ENCODE measurements at regions not wholly inside any gene's neighbourhood (a gene's known extent, or its start where the extent isn't known, plus 50 kb on each side); places are given as distances from the start of the nearest gene placed in this dataset.

GRCh38 chr5:167304834-167305469 lies 986.5 kb upstream of the WWC1 start:
- peak overlapping the region; percentile 35 for H3K27ac Mint-ChIP-seq
- ChIA-PET CTCF (interaction anchor here (1.7 kb wide), 1 partner anchor 223 kb away, joined by 5 read pairs; no protein-coding TSS in a partner anchor), POLR2A (interaction anchor here (0.9 kb wide), 1 partner anchor 34 kb away, joined by 3 read pairs; no protein-coding TSS in a partner anchor)
- ATAC-seq (peak; percentile 12; the same call in 1 of the 2 replicates), DNase-seq (ENCODE audit: low spot score) (no peak)
- H3K9me3 Mint-ChIP-seq: 0 out of 2 replicates have a peak, but pooled peaks cover 3% of the 10 kb centered on the region
- peaks cover 6% of the 10 kb centered on the region for H3K27me3 Mint-ChIP-seq (ENCODE audit: low read depth)
- TF ChIP-seq ATF2 (CRISPR knock-in tag; IDR thresholded peaks at IDR 0.05; ENCODE audit: borderline replicate concordance, low read depth) (no peak), OVOL2 (CRISPR knock-in tag; IDR thresholded peaks at IDR 0.05; ENCODE audit: borderline replicate concordance) (no peak), GRHL2 (CRISPR knock-in tag; IDR thresholded peaks at IDR 0.05; ENCODE audit: insufficient replicate concordance, severe bottlenecking) (no peak), ZNF396 (CRISPR knock-in tag; IDR thresholded peaks at IDR 0.05; ENCODE audit: borderline replicate concordance) (no peak), FOXJ3 (CRISPR knock-in tag; IDR thresholded peaks at IDR 0.05; ENCODE audit: borderline replicate concordance) (no peak), ZBTB43 (CRISPR knock-in tag; IDR thresholded peaks at IDR 0.05) (no peak), ARID4B (CRISPR knock-in tag; IDR thresholded peaks at IDR 0.05; ENCODE audit: borderline replicate concordance) (no peak), ZMAT4 (CRISPR knock-in tag; IDR thresholded peaks at IDR 0.05) (no peak), TEAD4 (CRISPR knock-in tag; IDR thresholded peaks at IDR 0.05) (no peak), PRRX2 (CRISPR knock-in tag; IDR thresholded peaks at IDR 0.05) (no peak), MYBL2 (CRISPR knock-in tag; IDR thresholded peaks at IDR 0.05) (no peak), NR3C1 (CRISPR knock-in tag; conservative IDR thresholded peaks at IDR 0.05; ENCODE audit: low read depth) (no peak)
- no peaks in the 10 kb centered on the region for H3K36me3 Mint-ChIP-seq
- H3K4me1 Mint-ChIP-seq: peaks cover 79% of the 10 kb centered on the region
- H3K4me3 Mint-ChIP-seq: no peak overlapping the region

GRCh38 chr5:167305591-167306213 lies 985.7 kb upstream of the WWC1 start:
- Mint-ChIP-seq H3K4me1 (peaks cover 72% of the 10 kb centered on the region), H3K27ac (peak overlapping the region; percentile 35), H3K36me3 (no peaks in the 10 kb centered on the region), H3K27me3 (ENCODE audit: low read depth) (peaks cover 6% of the 10 kb centered on the region), H3K4me3 (peak overlapping the region; percentile 28), H3K9me3 (0 out of 2 replicates have a peak, but pooled peaks cover 3% of the 10 kb centered on the region)
- ATAC-seq (peak; percentile 69), DNase-seq (ENCODE audit: low spot score) (no peak)
- CTCF ChIA-PET: interaction anchor here (0.9 to 1.7 kb wide), 2 partner anchors 12 to 222 kb away, joined by 3 to 5 read pairs; no protein-coding TSS in a partner anchor
- POLR2A ChIA-PET: no interaction called here
- TF ChIP-seq MLX (CRISPR knock-in tag; IDR thresholded peaks at IDR 0.05) (no peak), ZNF671 (CRISPR knock-in tag; IDR thresholded peaks at IDR 0.05) (no peak), ZNF532 (CRISPR knock-in tag; IDR thresholded peaks at IDR 0.05; ENCODE audit: borderline replicate concordance) (no peak), TEAD1 (CRISPR knock-in tag; IDR thresholded peaks at IDR 0.05) (no peak), ZNF121 (CRISPR knock-in tag; IDR thresholded peaks at IDR 0.05) (no peak), STAT6 (CRISPR knock-in tag; conservative IDR thresholded peaks at IDR 0.05; ENCODE audit: low read depth) (no peak)
